Mesodermal cell (in vitro differentiated cells): ENCODE measurements at regions not wholly inside any gene's neighbourhood (a gene's known extent, or its start where the extent isn't known, plus 50 kb on each side); places are given as distances from the start of the nearest gene placed in this dataset.
"Not testable (repeated sequence)": the region's sequence is repeated elsewhere in the genome, so short reads cannot be mapped to it uniquely, and the experiment has no call there.

Source experiments
- H3K27ac ChIP-seq: 2 replicates; pipeline ENCODE4 v1.7.0; 2013; ENCODE audit warnings: mild to moderate bottlenecking, low read depth, low read length, moderate library complexity; ENCODE audit not compliant: severe bottlenecking
- H3K36me3 ChIP-seq: 2 replicates; pipeline ENCODE4 v1.7.1; 2013; ENCODE audit warnings: mild to moderate bottlenecking, low read length, moderate library complexity; ENCODE audit not compliant: control insufficient read depth, insufficient read depth
- H3K4me1 ChIP-seq: one replicate; pipeline ENCODE4 v1.7.1; 2013; ENCODE audit warnings: mild to moderate bottlenecking, low read length; ENCODE audit not compliant: insufficient read depth, control insufficient read depth, poor library complexity, severe bottlenecking
- H3K4me3 ChIP-seq: 2 replicates; pipeline ENCODE4 v1.7.0; 2013; ENCODE audit warnings: low read length, control low read depth, mild to moderate bottlenecking; ENCODE audit not compliant: insufficient read depth, poor library complexity, severe bottlenecking; ENCODE audit errors: extremely low read depth
- H3K9me3 ChIP-seq: 2 replicates; pipeline ENCODE4 v1.7.1; 2013; ENCODE audit warnings: mild to moderate bottlenecking, low read length, moderate library complexity; ENCODE audit not compliant: control insufficient read depth
- WGBS, 2 experiments: methylation state at CpG; one replicate each; pipeline ENCODE4 v1.1.5; 2013; ENCODE audit warnings: missing lambda C conversion rate in 2 of 2; ENCODE audit not compliant: insufficient coverage in 2 of 2; 5-methylcytosine and 5-hydroxymethylcytosine counted together

DNA sequence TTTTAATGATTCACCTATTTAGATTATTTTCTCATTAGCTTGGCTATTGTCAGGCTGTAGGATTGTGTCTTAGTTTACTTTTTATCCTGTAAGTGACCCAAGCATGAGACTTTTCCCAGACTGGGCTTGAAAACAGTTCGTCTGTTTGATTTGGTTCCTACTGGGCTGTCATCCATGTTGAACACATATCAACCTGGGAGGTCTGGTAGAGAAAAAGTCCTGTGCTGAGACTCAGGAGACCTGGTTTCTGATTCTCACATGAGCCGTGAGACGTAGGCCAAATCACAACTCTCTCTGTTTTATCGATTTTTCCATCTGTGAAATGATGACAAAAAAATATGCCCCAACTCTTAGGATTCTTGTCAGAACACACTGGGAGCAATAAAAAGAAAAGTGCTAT lies 98.8 kb upstream of the GALNT15 start:
- H3K4me1 ChIP-seq, result peaks cover 19% of the 10 kb centered on the region
- no peak overlapping the region for H3K4me3 ChIP-seq
- H3K9me3 ChIP-seq, result peaks cover 14% of the 10 kb centered on the region
- WGBS, 2 experiments, result 92% methylated on average over 3 of the region's 4 CpGs; no CpG with 5 or more reads in 1 of the 2 experiments
- no peaks in the 10 kb centered on the region for H3K36me3 ChIP-seq
- H3K27ac ChIP-seq, result no peak overlapping the region

DNA sequence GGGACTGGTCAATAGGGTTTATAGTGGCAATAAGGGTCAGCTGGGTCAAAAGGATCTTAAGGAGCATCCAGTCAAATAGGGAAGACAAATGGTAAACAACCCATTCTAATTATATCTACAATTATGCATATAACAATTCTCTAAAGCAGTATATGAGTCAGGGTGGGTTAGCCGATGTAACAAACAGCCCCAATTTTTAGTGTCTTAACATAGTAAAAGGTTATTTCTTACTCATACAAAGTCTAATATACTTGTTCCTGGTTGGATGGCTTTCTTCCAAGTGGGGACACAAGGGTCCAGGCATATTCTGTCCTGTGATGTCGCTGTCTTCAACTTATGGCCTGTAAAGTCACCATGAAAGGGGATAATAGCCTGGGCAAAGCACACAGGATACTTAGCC lies 97.9 kb upstream of the GALNT15 start:
- 90 to 100% methylated on average over 1 of the region's 2 CpGs for WGBS, 2 experiments
- no peak overlapping the region for H3K4me3 ChIP-seq
- H3K9me3 ChIP-seq, result peaks cover 19% of the 10 kb centered on the region
- no peaks in the 10 kb centered on the region for H3K36me3 ChIP-seq
- peaks cover 19% of the 10 kb centered on the region for H3K4me1 ChIP-seq
- H3K27ac ChIP-seq, result no peak overlapping the region

DNA sequence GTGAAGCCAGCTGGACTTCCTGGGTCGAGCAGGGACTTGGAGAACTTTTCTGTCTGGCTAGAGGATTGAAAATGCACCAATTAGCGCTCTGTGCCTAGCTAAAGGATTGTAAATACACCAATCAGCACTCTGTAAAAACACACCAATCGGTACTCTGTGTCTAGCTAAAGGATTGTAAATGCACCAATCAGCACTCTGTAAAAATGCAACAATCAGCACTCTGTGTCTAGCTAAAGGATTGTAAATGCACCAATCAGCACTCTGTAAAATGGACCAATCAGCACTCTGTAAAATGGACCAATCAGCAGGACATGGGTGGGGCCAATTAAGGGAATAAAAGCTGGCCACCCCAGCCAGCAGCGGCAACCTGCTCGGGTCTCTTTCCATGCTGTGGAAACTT lies 97.3 kb upstream of the GALNT15 start:
- WGBS, 2 experiments, result 87 to 95% methylated on average over 3 to 4 of the region's 5 CpGs
- peaks cover 22% of the 10 kb centered on the region for H3K9me3 ChIP-seq
- H3K36me3 ChIP-seq, H3K4me3 ChIP-seq, H3K27ac ChIP-seq: not testable (repeated sequence)
- H3K4me1 ChIP-seq, result peaks cover 19% of the 10 kb centered on the region

DNA sequence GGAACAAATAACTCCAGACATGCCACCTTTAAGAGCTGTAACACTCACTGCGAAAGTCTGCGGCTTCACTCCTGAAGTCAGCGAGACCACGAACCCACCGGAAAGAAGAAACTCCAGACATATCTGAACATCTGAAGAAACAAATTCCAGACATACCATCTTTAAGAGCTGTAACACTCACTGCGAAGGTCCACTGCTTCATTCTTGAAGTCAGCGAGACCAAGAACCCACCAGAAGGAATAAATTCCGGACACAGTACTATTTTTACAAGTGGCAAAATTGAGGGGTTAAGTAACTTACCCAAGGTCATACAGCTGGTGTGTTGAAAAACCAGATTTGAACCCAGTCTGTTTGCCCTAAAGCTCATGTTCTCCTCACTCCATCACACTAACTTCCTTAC lies 96.8 kb upstream of the GALNT15 start:
- not testable (repeated sequence) for H3K36me3 ChIP-seq, H3K27ac ChIP-seq, H3K4me3 ChIP-seq
- Histone ChIP-seq H3K4me1 (peaks cover 19% of the 10 kb centered on the region), H3K9me3 (peaks cover 22% of the 10 kb centered on the region)
- WGBS, 2 experiments, result 92 to 100% methylated on average over 5 to 7 of the region's 8 CpGs

DNA sequence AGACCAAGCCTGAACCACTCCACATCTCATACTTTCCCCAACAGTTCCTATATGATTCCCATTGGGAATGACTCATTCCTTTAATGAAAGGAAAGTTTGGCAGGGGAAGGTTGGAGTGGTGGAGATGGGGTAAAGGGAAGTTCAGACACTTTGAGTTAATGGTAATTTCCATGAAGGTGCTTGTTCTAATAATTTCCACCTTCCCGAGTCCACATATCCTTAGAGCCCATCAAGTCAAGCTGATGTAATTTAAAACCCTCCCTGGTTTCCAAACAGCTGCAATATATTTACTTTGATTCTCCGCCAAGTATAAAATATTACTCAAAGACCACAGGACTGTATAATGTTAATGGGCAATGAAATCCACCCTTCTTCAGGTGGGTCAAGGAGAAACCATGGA lies 95.0 kb upstream of the GALNT15 start:
- no peak overlapping the region for H3K27ac ChIP-seq
- no CpG with 5 or more reads among the region's 2 CpGs for WGBS, 2 experiments

DNA sequence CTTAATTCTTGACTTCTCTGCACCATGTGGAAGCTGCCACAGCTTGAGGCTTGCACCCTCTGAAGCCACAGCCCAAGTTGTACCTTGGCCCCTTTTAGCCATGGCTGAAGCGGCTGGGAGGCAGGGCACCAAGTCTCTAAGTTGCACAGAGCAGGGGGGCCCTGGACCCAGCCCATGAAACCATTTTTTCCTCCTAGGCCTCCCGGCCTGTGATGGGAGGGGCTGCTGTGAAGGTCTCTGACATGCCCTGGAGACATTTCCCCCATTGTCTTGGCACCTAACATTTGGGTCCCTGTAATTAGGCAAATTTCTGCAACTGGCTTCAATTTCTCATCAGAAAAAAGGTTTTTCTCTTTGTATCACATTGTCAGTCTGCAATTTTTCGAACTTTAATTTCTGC lies 92.8 kb upstream of the GALNT15 start:
- 47 to 65% methylated on average over 3 of the region's 3 CpGs for WGBS, 2 experiments
- Histone ChIP-seq H3K4me3 (no peak overlapping the region), H3K27ac (no peak overlapping the region), H3K9me3 (peaks cover 21% of the 10 kb centered on the region), H3K4me1 (peaks cover 9% of the 10 kb centered on the region), H3K36me3 (no peaks in the 10 kb centered on the region)

More for the DNA sequence above, 95.0 kb upstream of the GALNT15 start:
- Histone ChIP-seq H3K4me1 (peaks cover 13% of the 10 kb centered on the region), H3K9me3 (peaks cover 22% of the 10 kb centered on the region), H3K4me3 (no peak overlapping the region), H3K36me3 (no peaks in the 10 kb centered on the region)

DNA sequence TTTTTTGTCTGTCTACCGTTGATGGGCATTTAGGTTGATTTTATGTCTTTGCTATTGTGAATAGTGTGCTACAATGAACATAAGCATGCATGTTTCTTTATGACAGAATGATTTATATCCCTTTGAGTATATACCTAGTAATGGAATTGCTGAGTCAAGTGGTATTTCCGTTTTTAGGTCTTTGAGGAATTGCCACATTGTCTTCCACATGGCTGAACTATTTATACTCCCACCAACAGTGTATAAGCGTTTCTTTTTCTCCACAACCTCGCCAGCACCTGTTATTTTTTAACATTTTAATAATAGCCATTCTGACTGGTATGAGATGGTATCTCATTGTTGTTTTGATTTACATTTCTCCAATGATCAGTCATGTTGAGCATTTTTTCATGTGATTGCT lies 89.6 kb upstream of the GALNT15 start:
- Histone ChIP-seq H3K27ac (no peak overlapping the region), H3K4me3 (no peak overlapping the region), H3K4me1 (no peaks in the 10 kb centered on the region), H3K9me3 (peaks cover 8% of the 10 kb centered on the region), H3K36me3 (no peaks in the 10 kb centered on the region)
- no CpG with 5 or more reads among the region's 4 CpGs for WGBS, 2 experiments

DNA sequence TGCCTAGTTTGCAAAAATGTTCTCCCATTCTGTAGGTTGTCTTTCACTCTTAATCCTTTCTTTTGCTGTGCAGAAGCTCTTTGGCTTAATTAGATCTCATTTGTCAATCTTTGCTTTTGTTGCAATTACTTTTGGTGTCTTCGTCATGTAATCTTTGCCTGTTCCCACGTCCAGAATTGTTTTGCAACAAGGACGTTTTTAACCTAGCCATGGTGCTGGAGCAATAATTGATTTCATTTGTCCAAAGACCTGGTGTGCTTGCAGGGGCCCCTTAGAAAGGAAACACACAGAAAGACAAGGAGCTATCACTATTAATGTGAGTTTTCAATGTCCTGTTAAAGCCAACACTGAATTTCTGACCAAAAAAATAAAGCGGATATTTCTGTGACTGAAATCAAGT lies 89.1 kb upstream of the GALNT15 start:
- Histone ChIP-seq H3K4me3 (no peak overlapping the region), H3K27ac (no peak overlapping the region), H3K4me1 (no peaks in the 10 kb centered on the region), H3K9me3 (peaks cover 8% of the 10 kb centered on the region), H3K36me3 (no peaks in the 10 kb centered on the region)
- WGBS, 2 experiments, result 80 to 88% methylated on average over 2 to 4 of the region's 4 CpGs

DNA sequence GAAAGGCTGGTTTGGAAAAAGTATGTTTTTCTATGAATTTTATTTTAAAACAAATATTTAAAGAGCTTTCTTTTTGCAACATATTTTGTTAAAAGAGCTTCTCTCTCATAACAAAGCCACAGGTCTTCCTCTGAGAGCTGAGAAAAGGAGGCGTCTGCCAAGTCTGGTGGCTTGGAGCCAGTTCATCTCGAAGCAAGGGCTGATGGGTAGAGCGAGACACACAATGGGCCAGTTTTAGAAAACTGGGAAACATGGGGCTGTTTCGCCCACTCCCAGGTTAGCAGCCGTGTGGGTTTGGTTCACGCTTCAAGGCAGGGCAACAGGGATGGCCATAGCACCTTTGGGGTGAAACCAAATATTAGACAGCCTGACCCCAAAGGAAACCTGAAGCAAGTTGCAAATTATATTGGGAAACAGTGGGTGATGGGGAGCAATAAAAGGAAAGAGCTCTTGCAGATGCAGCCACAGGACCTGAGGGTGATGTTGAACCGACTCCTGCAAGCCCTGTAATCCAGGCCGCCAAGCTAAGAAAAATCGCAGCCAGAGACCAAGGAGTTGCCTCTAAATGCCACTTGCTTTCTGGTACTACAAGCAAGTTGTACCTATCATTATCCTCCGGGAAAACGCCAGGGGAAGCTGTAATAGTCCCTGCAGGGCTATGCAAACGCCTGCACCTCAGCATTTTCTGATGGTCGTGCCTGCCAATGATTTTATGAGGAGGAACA lies 88.4 kb upstream of the GALNT15 start:
- H3K4me1 ChIP-seq, result no peaks in the 10 kb centered on the region
- H3K36me3 ChIP-seq, result no peaks in the 10 kb centered on the region
- WGBS, 2 experiments, result 85 to 93% methylated on average over 12 to 13 of the region's 13 CpGs
- no peak overlapping the region for H3K4me3 ChIP-seq
- no peak overlapping the region for H3K27ac ChIP-seq
- peaks cover 8% of the 10 kb centered on the region for H3K9me3 ChIP-seq

DNA sequence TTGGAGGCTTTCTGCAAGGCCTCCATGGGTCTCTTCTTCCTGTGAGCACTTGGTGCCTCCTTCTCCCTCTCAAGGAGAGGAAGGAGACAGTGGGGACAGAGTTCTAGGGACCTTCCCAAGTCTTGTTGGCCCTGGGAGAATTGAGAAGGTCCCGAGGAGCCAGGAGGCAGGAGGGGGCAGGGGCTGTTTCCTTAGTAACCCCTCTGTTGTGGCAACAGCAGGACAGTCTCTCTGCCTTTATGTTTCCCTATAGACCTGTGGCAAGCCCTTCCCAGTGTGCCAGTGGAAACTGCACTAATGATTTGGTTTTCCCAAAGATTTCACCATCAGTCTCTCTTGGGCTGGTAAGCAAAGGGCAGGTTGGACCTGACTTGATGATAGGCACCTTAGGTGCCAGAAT lies 87.8 kb upstream of the GALNT15 start:
- Histone ChIP-seq H3K9me3 (peaks cover 2% of the 10 kb centered on the region), H3K4me1 (no peaks in the 10 kb centered on the region), H3K27ac (no peak overlapping the region), H3K4me3 (no peak overlapping the region), H3K36me3 (no peaks in the 10 kb centered on the region)
- no CpG with 5 or more reads among the region's 1 CpG for WGBS, 2 experiments

DNA sequence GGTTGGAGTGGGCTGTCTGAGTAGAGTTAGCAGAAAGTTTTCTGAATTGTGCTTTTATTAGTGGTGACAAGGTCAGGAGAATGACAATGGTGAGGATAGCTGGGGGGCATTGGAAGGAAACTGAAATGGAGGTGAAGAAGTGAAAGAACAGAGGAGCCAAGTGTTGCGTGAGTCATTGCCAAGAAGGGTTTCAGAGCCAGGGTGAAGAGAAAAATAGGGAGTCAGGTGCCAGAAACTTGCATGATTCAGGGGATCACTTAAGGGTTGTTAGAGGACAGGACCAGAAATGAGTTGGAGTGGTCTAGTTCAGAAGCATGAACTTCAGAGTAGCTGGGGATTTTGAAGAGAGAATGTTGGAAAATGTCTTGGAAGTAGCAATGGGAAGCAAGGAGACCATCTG lies 86.0 kb upstream of the GALNT15 start:
- no peaks in the 10 kb centered on the region for H3K36me3 ChIP-seq
- H3K4me1 ChIP-seq, result no peaks in the 10 kb centered on the region
- no peak overlapping the region for H3K27ac ChIP-seq
- no peaks in the 10 kb centered on the region for H3K9me3 ChIP-seq
- WGBS, 2 experiments, result 89 to 100% methylated on average over 1 of the region's 1 CpG
- no peak overlapping the region for H3K4me3 ChIP-seq
